HCT116 (cell line): ENCODE measurements at regions not wholly inside any gene's neighbourhood (a gene's known extent, or its start where the extent isn't known, plus 50 kb on each side); places are given as distances from the start of the nearest gene placed in this dataset.

Experiments
- ATAC-seq: fragments of 200-7000 bp; cut with Tn5 transposase; 2 replicates; pipeline ENCODE4 v1.9.1; 2020; ENCODE audit warnings: mild to moderate bottlenecking, moderate library complexity
- BruUV-seq: library from RNA; stranded (reverse); fragments of 400-500 nt; replicated peaks from 2 replicates; lab custom pipeline; 2021; lab: Mats Ljungman, UMichigan
- CTCF ChIA-PET: fragments of 300-600 bp; sonication (Branson Sonifier 250); formaldehyde crosslinking; loops from one replicate; lab custom pipeline; 2021; ENCODE audit warnings: antibody characterized with exemption; lab: Charles Lee
- POLR2A ChIA-PET: fragments of 300-600, 350-600 bp; sonication (Branson Sonifier 250); formaldehyde crosslinking; loops from one replicate; lab custom pipeline; 2021; ENCODE audit warnings: antibody characterized with exemption; lab: Charles Lee
- RAD21 ChIA-PET, 2 experiments: fragments of 300-600 bp; sonication (Branson Sonifier 250); formaldehyde crosslinking; loops; one replicate each; lab custom pipeline; 2023; ENCODE audit warnings: low total read pairs in 2 of 2; ENCODE audit not compliant: uncharacterized antibody in 2 of 2, unreplicated experiment in 2 of 2, low non-redundant PET in 1 of 2; lab: Charles Lee
- DNase-seq: peaks from one replicate; pipeline ENCODE4 v3.0.0-alpha.2; 2010; ENCODE audit warnings: low read depth, low spot score
- H2AFZ ChIP-seq: fragments of 200-600 bp; shearing (Covaris generic), sonication (generic); 2 replicates; pipeline ENCODE4 v1.6.1; 2017; ENCODE audit warnings: low read depth, mixed run types, mixed read lengths, antibody characterized with exemption, low read length; ENCODE audit not compliant: poor library complexity, severe bottlenecking
- H3K27ac ChIP-seq: 2 replicates; pipeline ENCODE4 v1.5.1; 2012; ENCODE audit warnings: low read depth, low read length
- H3K27me3 ChIP-seq: fragments of 200-600 bp; sonication (generic); 2 replicates; pipeline ENCODE4 v1.6.1; 2016; ENCODE audit warnings: mixed run types, low read length, mixed read lengths; ENCODE audit not compliant: insufficient read depth
- H3K36me3 ChIP-seq, 2 experiments: fragments of 200-500 bp in 1 of 2; fragments of 200-600 bp in 1 of 2; sonication (Bioruptor generic) in 1 of 2; sonication (generic) in 1 of 2; 2 replicates each; pipeline versions ENCODE4 v1.5.1 to v1.6.1; 2014 to 2016; ENCODE audit warnings: low read length in 2 of 2, inconsistent platforms in 1 of 2, mixed read lengths in 1 of 2, mixed run types in 1 of 2; ENCODE audit not compliant: insufficient read depth in 2 of 2, control insufficient read depth in 1 of 2
- H3K4me1 ChIP-seq, 2 experiments: fragments of 200-600 bp in 1 of 2; sonication (generic) in 1 of 2; 2 replicates each; pipeline versions ENCODE4 v1.5.1 to v1.6.1; 2012 to 2017; ENCODE audit warnings: low read length in 2 of 2, inconsistent platforms in 1 of 2, mild to moderate bottlenecking in 1 of 2, mixed read lengths in 1 of 2, mixed run types in 1 of 2, moderate library complexity in 1 of 2; ENCODE audit not compliant: insufficient read depth in 2 of 2, control insufficient read depth in 1 of 2
- H3K4me2 ChIP-seq: fragments of 200-600 bp; sonication (generic); 2 replicates; pipeline ENCODE4 v1.6.1; 2017; ENCODE audit warnings: mixed run types, low read length, mixed read lengths
- H3K4me3 ChIP-seq, 2 experiments: fragments of 200-600 bp in 1 of 2; sonication (generic) in 1 of 2; replicated peaks in 1 of 2; 2 replicates each; pipeline ENCODE4 v1.5.1; 2011 to 2016; ENCODE audit warnings: low read length in 2 of 2, control low read depth in 1 of 2, low read depth in 1 of 2, mild to moderate bottlenecking in 1 of 2, mixed read lengths in 1 of 2, mixed run types in 1 of 2
- H3K79me2 ChIP-seq: fragments of 200-600 bp; sonication (generic); 2 replicates; pipeline ENCODE4 v1.6.1; 2017; ENCODE audit warnings: mild to moderate bottlenecking, mixed run types, low read length, moderate library complexity, mixed read lengths; ENCODE audit not compliant: insufficient read depth
- H3K9ac ChIP-seq: fragments of 200-600 bp; sonication (generic); 2 replicates; pipeline ENCODE4 v1.6.1; 2016; ENCODE audit warnings: low read length, mixed read lengths
- H3K9me2 ChIP-seq: fragments of 200-600 bp; sonication (generic), shearing (Covaris generic); 2 replicates; pipeline ENCODE4 v1.6.1; 2017; ENCODE audit warnings: mixed run types, mild to moderate bottlenecking, moderate library complexity; ENCODE audit not compliant: insufficient read depth
- H3K9me3 ChIP-seq, 2 experiments: fragments of 200-500 bp in 1 of 2; fragments of 200-600 bp in 1 of 2; sonication (Bioruptor generic) in 1 of 2; sonication (generic) in 1 of 2; 2 replicates each; pipeline ENCODE4 v1.6.1; 2014 to 2017; ENCODE audit warnings: low read length in 2 of 2, mixed read lengths in 2 of 2, inconsistent platforms in 1 of 2, low read depth in 1 of 2, mild to moderate bottlenecking in 1 of 2, mixed run types in 1 of 2, moderate library complexity in 1 of 2; ENCODE audit not compliant: control insufficient read depth in 1 of 2, insufficient read depth in 1 of 2
- H4K20me1 ChIP-seq: fragments of 200-600 bp; sonication (generic), shearing (Covaris generic); 2 replicates; pipeline ENCODE4 v1.6.1; 2017; ENCODE audit warnings: mixed run types, mild to moderate bottlenecking, moderate library complexity; ENCODE audit not compliant: insufficient read depth
- CBX3 ChIP-seq: IDR thresholded peaks from 2 replicates; pipeline ENCODE4 v1.6.1; 2012; ENCODE audit warnings: low read depth
- EZH2 ChIP-seq: fragments of 200-600 bp; sonication (generic); IDR thresholded peaks from 2 replicates; pipeline ENCODE4 v1.6.1; 2017; ENCODE audit warnings: antibody characterized with exemption, mixed run types
- JUND ChIP-seq: IDR thresholded peaks from 2 replicates; pipeline ENCODE4 v1.6.1; 2012
- SP1 ChIP-seq: IDR thresholded peaks from 2 replicates; pipeline ENCODE4 v1.6.1; 2012; ENCODE audit warnings: low read depth
- ZFX ChIP-seq: fragments of 450-650 bp; IDR thresholded peaks from 2 replicates; pipeline ENCODE4 v1.6.1; 2017
- intact Hi-C: fragments of 100-400 bp; cut with micrococcal nuclease; formaldehyde crosslinking; loops from 2 replicates; pipeline ENCODE4 v1.10.0; 2022
- TF ChIP-seq, protein P1 (sequence below), 3 experiments: fragments of 200-600 bp in 1 of 3; sonication (generic) in 1 of 3; IDR thresholded peaks in 2 of 3; conservative IDR thresholded peaks in 1 of 3; 2 replicates each; pipeline ENCODE4 v1.5.1; 2012 to 2017; ENCODE audit warnings: low read depth in 2 of 3, low read length in 2 of 3, antibody characterized with exemption in 1 of 3, borderline replicate concordance in 1 of 3, control low read depth in 1 of 3, mild to moderate bottlenecking in 1 of 3, mixed read lengths in 1 of 3, mixed run types in 1 of 3, moderate library complexity in 1 of 3; ENCODE audit not compliant: insufficient read depth in 1 of 3
- TF ChIP-seq, protein P2 (sequence below): IDR thresholded peaks from 2 replicates; pipeline ENCODE4 v1.6.1; 2012; ENCODE audit warnings: low read depth
- TF ChIP-seq, protein P3 (sequence below): IDR thresholded peaks from 2 replicates; pipeline ENCODE4 v1.6.1; 2012
- TF ChIP-seq, protein P4 (sequence below): IDR thresholded peaks from 2 replicates; pipeline ENCODE4 v1.6.1; 2011; ENCODE audit warnings: mild to moderate bottlenecking, low read length, moderate library complexity; ENCODE audit not compliant: insufficient replicate concordance; ENCODE audit errors: extremely low read depth

DNA sequence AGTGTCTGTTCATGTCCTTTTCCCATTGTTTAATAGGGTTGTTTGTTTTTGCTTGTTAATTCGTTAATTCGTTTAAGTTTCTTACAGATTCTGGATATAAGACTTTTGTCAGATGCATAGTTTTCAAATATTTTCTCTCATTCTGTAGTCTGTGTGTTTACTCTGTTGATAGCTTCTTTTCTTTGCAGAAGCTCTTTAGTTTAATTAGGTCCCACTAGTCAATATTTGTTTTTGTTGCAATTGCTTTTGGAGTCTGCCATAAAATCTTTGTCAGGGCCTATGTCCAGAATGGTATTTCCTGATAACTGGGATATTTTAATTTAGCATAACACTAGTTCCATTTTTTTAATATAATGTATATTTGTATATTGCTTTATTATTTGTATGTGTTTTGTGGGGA lies 1380.1 kb downstream of the SUCLG1 start:
- ATAC-seq (no peak), DNase-seq (no peak)
- intact Hi-C loops = no loop called here
- Histone ChIP-seq H3K36me3 (no peaks in the 10 kb centered on the region), H3K4me2 (no peak overlapping the region), H3K4me3 (no peak overlapping the region), H3K79me2 (no peaks in the 10 kb centered on the region), H3K9me2 (no peaks in the 10 kb centered on the region), H2AFZ (no peak overlapping the region), H3K9me3 (no peaks in the 10 kb centered on the region), H4K20me1 (no peaks in the 10 kb centered on the region), H3K9ac (no peak overlapping the region), H3K27ac (no peak overlapping the region), H3K27me3 (no peaks in the 10 kb centered on the region), H3K4me1 (no peaks in the 10 kb centered on the region)
- ChIA-PET CTCF (no interaction called here), RAD21 (interaction anchor here in 1 of 2 experiments (0.7 kb wide), 1 partner anchor 117 kb away, joined by 3 read pairs; no protein-coding TSS in a partner anchor), POLR2A (no interaction called here)
- BruUV-seq = no TSS peak
- TF ChIP-seq JUND (no peak), SP1 (no peak), EZH2 (no peak), CBX3 (no peak), ZFX (no peak)
- TF ChIP-seq, protein P1, sequence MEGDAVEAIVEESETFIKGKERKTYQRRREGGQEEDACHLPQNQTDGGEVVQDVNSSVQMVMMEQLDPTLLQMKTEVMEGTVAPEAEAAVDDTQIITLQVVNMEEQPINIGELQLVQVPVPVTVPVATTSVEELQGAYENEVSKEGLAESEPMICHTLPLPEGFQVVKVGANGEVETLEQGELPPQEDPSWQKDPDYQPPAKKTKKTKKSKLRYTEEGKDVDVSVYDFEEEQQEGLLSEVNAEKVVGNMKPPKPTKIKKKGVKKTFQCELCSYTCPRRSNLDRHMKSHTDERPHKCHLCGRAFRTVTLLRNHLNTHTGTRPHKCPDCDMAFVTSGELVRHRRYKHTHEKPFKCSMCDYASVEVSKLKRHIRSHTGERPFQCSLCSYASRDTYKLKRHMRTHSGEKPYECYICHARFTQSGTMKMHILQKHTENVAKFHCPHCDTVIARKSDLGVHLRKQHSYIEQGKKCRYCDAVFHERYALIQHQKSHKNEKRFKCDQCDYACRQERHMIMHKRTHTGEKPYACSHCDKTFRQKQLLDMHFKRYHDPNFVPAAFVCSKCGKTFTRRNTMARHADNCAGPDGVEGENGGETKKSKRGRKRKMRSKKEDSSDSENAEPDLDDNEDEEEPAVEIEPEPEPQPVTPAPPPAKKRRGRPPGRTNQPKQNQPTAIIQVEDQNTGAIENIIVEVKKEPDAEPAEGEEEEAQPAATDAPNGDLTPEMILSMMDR (IDR thresholded peaks at IDR 0.05 in 2 of 3, conservative IDR thresholded peaks at IDR 0.05 in 1 of 3; ENCODE audit: borderline replicate concordance in 1 of 3, insufficient read depth in 1 of 3, low read depth in 2 of 3, low read length in 2 of 3) = no peak
- TF ChIP-seq, protein P2, sequence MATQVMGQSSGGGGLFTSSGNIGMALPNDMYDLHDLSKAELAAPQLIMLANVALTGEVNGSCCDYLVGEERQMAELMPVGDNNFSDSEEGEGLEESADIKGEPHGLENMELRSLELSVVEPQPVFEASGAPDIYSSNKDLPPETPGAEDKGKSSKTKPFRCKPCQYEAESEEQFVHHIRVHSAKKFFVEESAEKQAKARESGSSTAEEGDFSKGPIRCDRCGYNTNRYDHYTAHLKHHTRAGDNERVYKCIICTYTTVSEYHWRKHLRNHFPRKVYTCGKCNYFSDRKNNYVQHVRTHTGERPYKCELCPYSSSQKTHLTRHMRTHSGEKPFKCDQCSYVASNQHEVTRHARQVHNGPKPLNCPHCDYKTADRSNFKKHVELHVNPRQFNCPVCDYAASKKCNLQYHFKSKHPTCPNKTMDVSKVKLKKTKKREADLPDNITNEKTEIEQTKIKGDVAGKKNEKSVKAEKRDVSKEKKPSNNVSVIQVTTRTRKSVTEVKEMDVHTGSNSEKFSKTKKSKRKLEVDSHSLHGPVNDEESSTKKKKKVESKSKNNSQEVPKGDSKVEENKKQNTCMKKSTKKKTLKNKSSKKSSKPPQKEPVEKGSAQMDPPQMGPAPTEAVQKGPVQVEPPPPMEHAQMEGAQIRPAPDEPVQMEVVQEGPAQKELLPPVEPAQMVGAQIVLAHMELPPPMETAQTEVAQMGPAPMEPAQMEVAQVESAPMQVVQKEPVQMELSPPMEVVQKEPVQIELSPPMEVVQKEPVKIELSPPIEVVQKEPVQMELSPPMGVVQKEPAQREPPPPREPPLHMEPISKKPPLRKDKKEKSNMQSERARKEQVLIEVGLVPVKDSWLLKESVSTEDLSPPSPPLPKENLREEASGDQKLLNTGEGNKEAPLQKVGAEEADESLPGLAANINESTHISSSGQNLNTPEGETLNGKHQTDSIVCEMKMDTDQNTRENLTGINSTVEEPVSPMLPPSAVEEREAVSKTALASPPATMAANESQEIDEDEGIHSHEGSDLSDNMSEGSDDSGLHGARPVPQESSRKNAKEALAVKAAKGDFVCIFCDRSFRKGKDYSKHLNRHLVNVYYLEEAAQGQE = no peak
- TF ChIP-seq, protein P3, sequence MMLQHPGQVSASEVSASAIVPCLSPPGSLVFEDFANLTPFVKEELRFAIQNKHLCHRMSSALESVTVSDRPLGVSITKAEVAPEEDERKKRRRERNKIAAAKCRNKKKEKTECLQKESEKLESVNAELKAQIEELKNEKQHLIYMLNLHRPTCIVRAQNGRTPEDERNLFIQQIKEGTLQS = no peak
- TF ChIP-seq, protein P4, sequence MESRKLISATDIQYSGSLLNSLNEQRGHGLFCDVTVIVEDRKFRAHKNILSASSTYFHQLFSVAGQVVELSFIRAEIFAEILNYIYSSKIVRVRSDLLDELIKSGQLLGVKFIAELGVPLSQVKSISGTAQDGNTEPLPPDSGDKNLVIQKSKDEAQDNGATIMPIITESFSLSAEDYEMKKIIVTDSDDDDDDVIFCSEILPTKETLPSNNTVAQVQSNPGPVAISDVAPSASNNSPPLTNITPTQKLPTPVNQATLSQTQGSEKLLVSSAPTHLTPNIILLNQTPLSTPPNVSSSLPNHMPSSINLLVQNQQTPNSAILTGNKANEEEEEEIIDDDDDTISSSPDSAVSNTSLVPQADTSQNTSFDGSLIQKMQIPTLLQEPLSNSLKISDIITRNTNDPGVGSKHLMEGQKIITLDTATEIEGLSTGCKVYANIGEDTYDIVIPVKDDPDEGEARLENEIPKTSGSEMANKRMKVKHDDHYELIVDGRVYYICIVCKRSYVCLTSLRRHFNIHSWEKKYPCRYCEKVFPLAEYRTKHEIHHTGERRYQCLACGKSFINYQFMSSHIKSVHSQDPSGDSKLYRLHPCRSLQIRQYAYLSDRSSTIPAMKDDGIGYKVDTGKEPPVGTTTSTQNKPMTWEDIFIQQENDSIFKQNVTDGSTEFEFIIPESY = no peak
